ACHN (cell line): ENCODE measurements at regions not wholly inside any gene's neighbourhood (a gene's known extent, or its start where the extent isn't known, plus 50 kb on each side); places are given as distances from the start of the nearest gene placed in this dataset.
A peak's percentile ranks its signal among the peaks of the same experiment; 100 is the strongest.
"Not testable (repeated sequence)": the region's sequence is repeated elsewhere in the genome, so short reads cannot be mapped to it uniquely, and the experiment has no call there.

ENCODE experiments used
- DNase-seq: peaks from one replicate; pipeline ENCODE4 v3.0.0-alpha.2; 2015
- in situ Hi-C: cut with HindIII; loops from 2 replicates; pipeline ENCODE4 v1.10.0; 2017; ENCODE audit warnings: low sequenced_read_pairs, low pct_ligation_motif_present, low pct_unique_long_range_greater_than_20kb

- in situ Hi-C loops, result no loop called here
- DNase-seq, result no peak
These were observed 66.3 kb upstream of the UFM1 start for GRCh38 chr13:38283346-38283745.

DNA sequence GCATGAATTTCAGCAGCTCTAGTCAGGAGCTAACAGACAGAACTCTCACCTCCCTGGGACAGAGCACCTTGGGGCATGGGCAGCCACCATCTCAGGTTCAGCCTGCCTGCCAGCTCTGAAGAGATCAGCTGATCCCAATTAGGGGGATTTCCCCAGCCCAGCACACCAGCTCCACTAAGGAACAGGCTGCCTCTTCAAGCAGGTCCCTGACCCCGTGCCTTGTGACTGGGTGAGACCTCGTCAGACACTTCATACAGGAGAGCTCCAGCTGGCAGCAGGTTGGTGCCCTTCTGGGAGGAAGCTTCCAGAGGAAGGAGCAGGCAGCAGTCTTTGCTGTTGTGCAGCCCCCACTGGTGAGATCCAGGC, 84.5 kb upstream of the UFM1 start:
- no peak for DNase-seq
- in situ Hi-C loops, result no loop called here

DNA sequence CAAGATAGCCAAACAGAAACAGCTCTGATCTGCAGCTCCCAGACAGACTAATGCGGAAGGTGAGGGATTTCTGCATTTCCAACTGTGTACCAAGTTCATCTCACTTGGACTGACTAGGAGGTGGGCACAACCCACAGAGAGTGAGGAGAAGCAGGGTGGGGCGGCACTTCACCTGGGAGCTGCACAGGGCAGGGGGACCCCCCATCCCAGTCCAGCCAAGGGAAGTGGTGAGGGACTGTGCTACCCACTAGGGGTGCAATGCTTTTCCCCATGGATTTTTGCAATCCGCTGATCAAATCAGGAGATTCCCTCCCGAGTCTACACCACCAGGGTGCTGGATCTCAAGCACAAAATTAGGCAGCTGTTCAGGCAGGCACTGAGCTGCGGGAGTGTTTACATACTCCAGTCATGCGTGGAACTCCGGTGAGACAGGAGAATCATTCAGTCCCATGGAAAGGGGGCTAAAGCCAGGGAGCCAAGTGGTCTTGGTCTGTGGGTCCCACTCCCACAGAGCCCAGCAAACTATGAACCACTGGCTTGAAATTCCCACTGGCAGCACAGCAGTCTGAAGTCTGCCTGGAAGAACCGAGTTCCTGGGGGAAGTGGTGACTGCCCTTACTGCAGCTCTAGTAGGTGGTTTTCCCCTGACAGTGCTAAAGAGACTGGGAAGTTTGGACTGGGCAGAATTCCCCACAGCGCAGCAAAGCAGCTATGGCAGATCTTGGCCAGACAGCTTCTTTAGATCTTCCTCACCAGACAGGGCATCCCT, 85.1 kb upstream of the UFM1 start:
- no peak for DNase-seq
- in situ Hi-C loops, result no loop called here

- in situ Hi-C loops, result no loop called here
- no peak for DNase-seq
These were observed 87.4 kb upstream of the UFM1 start for GRCh38 chr13:38262211-38262610.

DNA sequence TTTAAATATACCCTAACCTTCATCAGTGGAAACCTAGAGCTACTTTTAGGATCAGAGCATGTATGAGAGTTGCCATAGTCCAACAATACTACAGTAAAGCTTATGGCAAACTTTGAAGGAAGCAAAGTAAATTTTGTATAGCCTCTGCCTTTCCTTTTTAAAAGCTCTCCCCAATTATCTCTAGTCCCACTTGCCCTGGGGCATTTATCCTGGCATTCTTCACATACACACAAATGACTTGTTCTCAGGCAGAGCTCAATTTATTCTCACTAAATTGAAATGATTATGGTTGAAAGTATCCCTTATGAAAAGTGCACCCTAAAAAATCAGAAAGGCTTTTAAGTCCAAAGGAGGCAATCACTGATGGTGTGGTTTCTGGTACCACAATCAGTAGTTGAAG, 94.1 kb upstream of the UFM1 start:
- no peak for DNase-seq
- in situ Hi-C loops, result no loop called here

GRCh38 chr13:38239874-38240273, 109.8 kb upstream of the UFM1 start:
- in situ Hi-C loops, result no loop called here
- DNase-seq, result no peak

DNA sequence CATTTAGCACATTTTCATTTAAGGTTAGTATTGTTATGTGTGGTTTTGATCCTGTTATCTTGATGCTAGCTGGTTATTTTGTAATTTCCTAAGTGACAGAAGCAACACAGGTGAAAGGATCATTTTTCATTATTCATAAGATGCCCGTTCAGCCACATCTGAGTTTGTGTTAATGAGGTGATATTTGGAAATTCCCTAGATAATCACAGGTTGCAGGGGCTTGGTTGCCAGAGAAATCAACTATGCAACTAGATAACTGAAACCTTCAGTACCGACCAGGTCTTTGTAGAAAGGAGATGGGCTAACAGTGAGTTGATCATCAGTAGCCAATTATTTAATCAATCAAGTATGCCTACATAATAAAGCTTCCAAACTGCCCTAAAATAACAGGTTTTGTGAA, 121.3 kb upstream of the UFM1 start:
- in situ Hi-C loops, result no loop called here
- no peak for DNase-seq

- in situ Hi-C loops, result no loop called here
- no peak for DNase-seq
These were observed 123.2 kb upstream of the UFM1 start for GRCh38 chr13:38226496-38226895.

DNA sequence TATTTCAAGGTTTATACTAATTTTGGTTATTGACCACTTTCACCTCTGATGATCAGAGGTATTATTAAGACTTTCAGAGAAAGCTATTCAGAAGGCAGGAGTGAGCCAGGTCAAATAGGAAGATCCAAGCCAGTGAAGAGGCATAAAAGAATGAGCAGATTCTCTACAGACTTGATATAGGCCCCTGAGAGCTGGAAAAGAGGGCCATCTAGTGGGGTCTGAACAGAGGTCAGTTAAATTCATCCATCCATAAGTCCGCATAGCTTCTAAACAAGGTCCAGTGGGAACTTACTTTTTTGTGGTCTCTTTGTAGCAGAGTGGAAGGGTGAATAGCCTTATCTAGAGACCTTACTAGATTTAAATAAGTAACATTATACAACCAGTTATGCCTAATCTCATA, 126.6 kb upstream of the UFM1 start:
- DNase-seq, result peak; percentile 36
- in situ Hi-C loops, result no loop called here

DNA sequence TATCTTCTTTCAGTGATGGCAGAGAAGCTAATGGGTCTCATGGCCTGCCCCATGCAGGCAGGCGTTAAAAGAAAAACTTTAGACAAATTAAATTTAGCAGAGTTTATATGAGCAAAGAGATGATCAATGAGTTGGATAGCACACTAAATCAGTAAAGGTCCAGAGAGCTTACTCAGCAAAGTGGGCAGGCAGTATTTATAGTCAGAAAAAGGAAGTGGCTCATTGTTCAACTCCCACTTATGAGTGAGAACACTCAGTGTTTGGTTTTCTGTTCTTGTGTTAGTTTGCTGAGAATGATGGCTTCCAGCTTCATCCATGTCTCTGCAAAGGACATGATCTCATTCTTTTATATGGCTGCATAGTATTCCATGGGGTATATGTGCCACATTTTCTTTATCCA, 128.5 kb upstream of the UFM1 start:
- DNase-seq, in situ Hi-C loops: not testable (repeated sequence)

DNA sequence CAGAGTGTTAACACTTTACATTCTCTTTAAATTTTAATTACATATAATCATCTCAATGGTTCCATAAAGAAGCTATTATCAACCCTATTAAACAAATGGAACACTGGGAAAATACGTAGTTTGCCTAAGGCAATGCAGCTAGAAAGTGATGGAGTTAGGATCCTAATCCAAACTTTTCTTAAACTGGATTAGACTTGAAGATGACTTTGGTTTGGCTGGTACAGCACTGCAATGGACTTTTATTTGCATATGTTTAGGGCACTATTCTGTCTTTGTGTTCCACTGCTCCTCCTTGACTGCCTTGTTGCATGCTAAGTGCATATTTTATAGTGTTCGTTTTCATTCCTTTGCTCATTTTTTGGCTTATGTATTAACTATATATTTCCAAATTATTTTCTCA, 133.5 kb upstream of the UFM1 start:
- in situ Hi-C loops, result no loop called here

DNA sequence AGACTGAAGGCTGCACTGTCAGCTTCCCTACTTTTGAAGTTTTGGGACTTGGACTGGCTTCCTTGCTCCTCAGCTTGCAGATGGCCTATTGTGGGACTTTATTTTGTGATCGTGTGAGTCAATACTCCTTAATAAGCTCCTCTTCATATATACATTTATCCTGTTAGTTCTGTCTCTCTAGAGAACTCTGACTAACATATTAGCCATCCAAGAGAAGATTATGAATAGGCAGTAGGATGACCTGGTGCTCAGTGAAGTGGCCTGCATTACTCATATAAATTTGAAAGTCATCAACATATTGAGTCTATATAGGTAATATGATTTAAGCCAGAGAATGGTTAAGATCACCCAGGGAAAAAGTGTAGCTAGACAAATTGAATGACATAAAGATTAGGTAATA, 136.3 kb upstream of the UFM1 start:
- in situ Hi-C loops, result no loop called here
- DNase-seq, result no peak

More for the DNA sequence above, 133.5 kb upstream of the UFM1 start:
- DNase-seq, result no peak

DNA sequence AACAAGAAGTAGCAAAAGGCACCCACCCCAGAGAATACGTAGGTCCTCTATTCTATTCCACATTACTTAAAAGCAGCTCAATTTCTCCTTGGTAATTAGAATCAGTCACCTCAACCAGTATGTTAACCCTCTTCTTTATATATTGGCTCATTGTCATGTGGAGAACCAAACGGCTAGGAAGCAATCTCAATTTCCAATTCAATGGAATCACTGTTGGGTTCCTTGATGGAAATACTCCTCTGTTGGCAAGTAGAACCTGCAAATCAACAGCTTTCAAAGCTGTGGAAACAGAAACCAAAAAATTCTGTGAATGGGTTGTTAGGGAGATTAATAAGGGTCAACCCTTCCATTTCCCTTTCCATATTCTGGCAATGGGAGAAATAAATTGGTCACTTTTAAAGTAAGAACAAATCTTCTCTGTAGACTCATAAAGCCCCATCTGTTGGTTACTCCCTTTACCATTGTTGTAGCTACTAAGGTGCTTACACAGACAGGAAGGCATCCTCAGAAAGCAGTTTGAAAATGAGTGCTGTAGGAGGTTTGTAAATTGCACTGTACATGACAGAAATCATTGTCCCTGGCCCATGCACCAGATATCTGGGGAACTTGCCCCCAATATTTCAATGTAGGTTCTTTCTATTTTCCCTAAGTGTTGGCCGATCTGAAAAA, 138.6 kb upstream of the UFM1 start:
- in situ Hi-C loops, result no loop called here
- no peak for DNase-seq

GRCh38 chr13:38204556-38204955, 145.1 kb upstream of the UFM1 start:
- in situ Hi-C loops, result no loop called here
- DNase-seq, result no peak

DNA sequence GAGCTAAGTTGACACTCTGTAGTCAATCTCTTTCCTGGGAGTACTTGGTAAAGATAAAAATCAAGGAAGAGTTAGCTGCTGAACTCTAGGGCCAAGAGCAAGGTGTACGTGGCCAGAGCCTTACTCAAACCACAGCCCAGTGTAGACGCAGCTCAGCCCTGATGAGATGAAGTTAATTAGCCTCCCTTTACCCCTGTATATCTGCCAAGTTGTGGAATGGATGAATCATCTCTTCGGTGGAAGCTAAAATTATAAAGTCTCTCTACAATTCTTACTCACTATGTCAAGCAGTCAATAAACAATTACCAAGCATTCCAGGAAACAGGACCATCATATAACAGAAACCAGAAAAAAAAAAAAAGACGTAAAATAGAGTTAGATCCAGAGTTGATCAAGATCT, 146.9 kb upstream of the UFM1 start:
- no peak for DNase-seq
- in situ Hi-C loops, result no loop called here

DNA sequence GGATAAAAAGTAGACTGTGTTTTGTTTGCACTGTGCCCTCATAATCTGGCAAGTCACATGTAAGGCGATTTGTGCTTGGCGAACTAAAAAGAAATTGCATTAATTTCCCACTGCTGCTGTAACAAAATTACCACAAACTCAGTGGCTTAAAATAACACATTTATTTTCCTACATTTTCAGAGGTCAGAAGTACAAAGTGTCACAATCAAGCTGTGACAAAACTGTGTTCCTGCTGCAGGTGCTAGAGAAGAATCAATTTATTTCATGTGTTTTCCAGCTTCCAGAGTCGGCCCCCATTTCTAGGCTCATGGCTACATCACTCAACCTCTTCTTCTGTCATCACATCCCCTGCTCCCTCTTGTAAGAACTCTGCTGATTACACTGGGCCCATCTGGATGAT, 158.6 kb upstream of the UFM1 start:
- in situ Hi-C loops, result no loop called here
- DNase-seq, result no peak

- in situ Hi-C loops, result no loop called here
These were observed 169.0 kb upstream of the UFM1 start for GRCh38 chr13:38180670-38181069.

DNA sequence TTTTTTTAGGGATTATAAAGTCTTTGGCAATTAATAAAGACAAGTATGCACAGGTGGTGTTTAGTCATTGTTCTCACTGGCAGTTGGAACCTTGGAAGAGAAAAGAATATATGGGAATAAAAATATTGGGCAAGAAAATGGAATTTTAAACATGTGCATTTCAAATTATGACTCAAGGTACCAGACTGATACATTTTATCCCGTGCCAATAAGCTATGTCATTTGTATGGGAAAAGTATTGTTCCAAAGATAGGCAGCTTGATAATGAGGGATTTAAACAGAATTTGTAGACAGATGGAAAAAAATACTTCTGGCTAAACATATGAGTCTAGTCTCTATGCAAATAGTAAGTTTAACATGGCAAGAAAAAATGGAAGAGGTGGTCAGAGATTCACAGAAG, 169.5 kb upstream of the UFM1 start:
- no peak for DNase-seq
- in situ Hi-C loops, result no loop called here

More at GRCh38 chr13:38180670-38181069, 169.0 kb upstream of the UFM1 start:
- DNase-seq, result peak; percentile 14

- no peak for DNase-seq
- in situ Hi-C loops, result no loop called here
These were observed 173.0 kb upstream of the UFM1 start for GRCh38 chr13:38176664-38177063.

GRCh38 chr13:38173403-38173802, 176.2 kb upstream of the UFM1 start:
- in situ Hi-C loops, result no loop called here

More at GRCh38 chr13:38173403-38173802, 176.2 kb upstream of the UFM1 start:
- DNase-seq, result no peak
